Kidney epithelial cell (primary cell): ENCODE measurements at regions not wholly inside any gene's neighbourhood (a gene's known extent, or its start where the extent isn't known, plus 50 kb on each side); places are given as distances from the start of the nearest gene placed in this dataset.

Source experiments
- DNase-seq: peaks from one replicate; pipeline ENCODE4 v3.0.0-alpha.2; 2010; ENCODE audit warnings: low read depth
- H3K27me3 ChIP-seq: 2 replicates; pipeline ENCODE4 v1.6.0; 2011; ENCODE audit warnings: low read length; ENCODE audit not compliant: control insufficient read depth, insufficient read depth
- H3K36me3 ChIP-seq: 2 replicates; pipeline ENCODE4 v1.5.1; 2011; ENCODE audit warnings: low read length; ENCODE audit not compliant: control insufficient read depth, insufficient read depth
- H3K4me3 ChIP-seq: 2 replicates; pipeline ENCODE4 v1.5.1; 2011; ENCODE audit warnings: low read depth, mild to moderate bottlenecking, control low read depth, low read length
- TF ChIP-seq, protein P1 (sequence below): IDR thresholded peaks from 2 replicates; pipeline ENCODE4 v1.5.1; 2011; ENCODE audit warnings: mild to moderate bottlenecking, moderate library complexity, low read length, control low read depth, inconsistent platforms; ENCODE audit not compliant: insufficient read depth, poor library complexity, severe bottlenecking

DNA sequence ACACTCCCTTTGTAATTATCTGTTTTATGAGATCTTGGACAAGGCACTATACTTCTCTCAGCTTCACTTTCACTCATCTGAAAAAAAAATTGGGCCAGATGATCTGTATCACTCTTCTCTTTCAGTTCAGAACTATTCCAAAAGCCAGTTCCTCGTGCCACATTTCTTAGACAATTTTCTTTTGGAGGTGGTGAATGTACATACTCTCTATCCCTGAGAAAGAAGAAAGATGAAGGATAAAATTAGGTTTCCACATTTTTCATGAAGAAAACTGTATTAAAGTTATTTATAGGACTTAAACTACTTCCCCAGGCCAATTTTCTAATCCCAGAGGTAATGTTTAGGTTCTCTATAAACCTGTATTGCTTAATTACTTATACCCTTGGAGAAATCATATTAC is 171.6 kb downstream of the SLC6A15 start:
- H3K27me3 ChIP-seq: no peaks in the 10 kb centered on the region
- DNase-seq: no peak
- TF ChIP-seq, protein P1, sequence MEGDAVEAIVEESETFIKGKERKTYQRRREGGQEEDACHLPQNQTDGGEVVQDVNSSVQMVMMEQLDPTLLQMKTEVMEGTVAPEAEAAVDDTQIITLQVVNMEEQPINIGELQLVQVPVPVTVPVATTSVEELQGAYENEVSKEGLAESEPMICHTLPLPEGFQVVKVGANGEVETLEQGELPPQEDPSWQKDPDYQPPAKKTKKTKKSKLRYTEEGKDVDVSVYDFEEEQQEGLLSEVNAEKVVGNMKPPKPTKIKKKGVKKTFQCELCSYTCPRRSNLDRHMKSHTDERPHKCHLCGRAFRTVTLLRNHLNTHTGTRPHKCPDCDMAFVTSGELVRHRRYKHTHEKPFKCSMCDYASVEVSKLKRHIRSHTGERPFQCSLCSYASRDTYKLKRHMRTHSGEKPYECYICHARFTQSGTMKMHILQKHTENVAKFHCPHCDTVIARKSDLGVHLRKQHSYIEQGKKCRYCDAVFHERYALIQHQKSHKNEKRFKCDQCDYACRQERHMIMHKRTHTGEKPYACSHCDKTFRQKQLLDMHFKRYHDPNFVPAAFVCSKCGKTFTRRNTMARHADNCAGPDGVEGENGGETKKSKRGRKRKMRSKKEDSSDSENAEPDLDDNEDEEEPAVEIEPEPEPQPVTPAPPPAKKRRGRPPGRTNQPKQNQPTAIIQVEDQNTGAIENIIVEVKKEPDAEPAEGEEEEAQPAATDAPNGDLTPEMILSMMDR: no peak
- H3K4me3 ChIP-seq: no peak overlapping the region
- H3K36me3 ChIP-seq: no peaks in the 10 kb centered on the region

DNA sequence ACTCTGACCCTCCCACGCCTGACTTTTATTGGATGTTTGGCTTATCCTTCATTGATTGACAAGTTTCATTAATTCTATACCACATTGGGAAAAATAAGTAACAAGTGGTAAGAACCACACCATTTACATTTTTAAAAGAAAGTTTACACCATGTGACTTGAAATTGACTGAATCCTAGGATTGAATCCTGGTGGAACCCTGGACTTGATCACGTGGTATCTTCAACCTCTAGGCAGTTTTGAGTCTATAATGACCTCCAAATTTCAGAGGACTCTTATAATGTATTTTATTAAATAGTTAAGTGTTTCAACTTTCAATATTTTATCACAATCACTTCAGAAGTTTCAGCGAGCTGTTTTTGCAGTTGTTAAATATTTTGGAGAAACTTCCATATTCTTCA is 172.0 kb downstream of the SLC6A15 start:
- no peak for DNase-seq
- TF ChIP-seq, protein P1: no peak
- no peaks in the 10 kb centered on the region for H3K36me3 ChIP-seq
- no peaks in the 10 kb centered on the region for H3K27me3 ChIP-seq
- no peak overlapping the region for H3K4me3 ChIP-seq

DNA sequence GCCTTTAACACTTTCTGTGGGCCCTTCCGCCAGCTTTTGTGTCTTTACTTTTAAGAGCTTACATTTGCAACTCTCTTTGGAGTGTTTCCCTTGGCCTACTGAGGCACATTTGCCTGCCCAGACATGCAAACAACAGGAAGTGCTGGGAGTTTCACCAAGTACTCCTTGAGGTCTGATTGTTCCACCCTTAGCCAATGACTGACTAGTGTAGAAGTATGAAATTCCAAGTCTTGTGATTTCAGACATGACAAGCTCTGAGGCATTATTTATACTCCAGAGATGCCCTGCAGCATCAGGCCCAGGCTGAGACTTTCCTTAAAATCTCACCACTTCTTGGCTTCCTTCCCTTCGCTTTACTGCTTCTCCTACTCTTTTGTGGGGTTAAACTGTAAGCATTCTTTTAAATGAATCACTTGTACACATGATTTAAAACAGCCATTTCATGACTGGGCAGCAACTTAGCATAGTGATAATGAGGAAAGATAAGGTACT is 174.1 kb downstream of the SLC6A15 start:
- DNase-seq: peak; percentile 5
- TF ChIP-seq, protein P1: no peak
- H3K36me3 ChIP-seq: no peaks in the 10 kb centered on the region
- no peaks in the 10 kb centered on the region for H3K27me3 ChIP-seq
- H3K4me3 ChIP-seq: no peak overlapping the region

DNA sequence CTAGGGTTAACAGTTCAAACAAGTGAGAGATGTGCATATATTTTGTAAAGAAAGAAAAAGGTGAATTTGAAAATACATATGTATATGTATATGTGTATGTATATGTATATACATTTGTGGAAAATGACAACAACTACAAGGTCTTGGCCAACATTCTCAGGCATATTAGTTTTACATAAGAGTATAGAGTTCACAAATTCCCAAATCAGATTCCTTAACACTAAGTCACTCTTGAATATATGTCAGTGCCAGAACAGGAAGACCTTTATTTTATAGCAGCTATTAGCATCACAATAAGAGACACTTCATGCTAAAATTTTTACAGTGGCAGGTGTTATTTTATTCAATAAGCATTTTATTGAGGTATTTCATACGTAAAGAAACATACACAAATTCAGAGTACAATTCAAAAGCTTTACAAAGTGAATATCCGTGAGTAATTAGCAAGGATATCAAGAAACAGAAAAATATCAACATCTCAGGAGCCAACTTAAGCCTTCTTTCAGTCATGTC is 179.7 kb downstream of the SLC6A15 start:
- TF ChIP-seq, protein P1: no peak
- no peak for DNase-seq
- Histone ChIP-seq H3K36me3 (no peaks in the 10 kb centered on the region), H3K27me3 (no peaks in the 10 kb centered on the region), H3K4me3 (no peak overlapping the region)

DNA sequence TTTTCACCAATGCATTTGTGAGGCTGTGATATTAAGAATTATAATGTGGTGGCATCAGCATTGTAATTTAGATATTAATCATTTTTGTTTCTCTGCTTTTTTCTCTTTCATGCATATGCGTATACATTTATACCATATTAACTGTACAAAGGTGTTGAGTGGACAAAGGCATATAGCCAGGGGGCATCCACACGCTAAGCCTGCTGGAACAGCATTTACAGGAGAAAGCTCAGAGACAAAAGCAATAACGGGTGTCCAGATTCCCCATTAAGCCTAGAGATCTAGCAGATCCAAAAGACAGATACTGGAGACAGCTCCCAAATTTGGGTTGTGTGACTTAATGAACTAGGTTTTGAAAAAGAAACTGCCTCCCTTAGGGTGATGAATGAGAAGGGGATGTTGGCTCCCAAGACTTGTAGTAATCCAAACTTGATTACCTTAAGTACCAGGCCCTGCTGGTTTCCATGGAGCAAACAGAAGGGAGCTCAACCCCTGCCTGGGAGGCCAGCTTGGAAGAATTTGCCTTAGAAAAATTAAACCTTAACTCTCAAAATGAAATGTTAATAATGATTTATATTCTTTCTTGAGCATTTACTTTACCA is 181.9 kb downstream of the SLC6A15 start:
- Histone ChIP-seq H3K4me3 (no peak overlapping the region), H3K36me3 (no peaks in the 10 kb centered on the region), H3K27me3 (no peaks in the 10 kb centered on the region)
- TF ChIP-seq, protein P1: no peak
- DNase-seq: no peak

DNA sequence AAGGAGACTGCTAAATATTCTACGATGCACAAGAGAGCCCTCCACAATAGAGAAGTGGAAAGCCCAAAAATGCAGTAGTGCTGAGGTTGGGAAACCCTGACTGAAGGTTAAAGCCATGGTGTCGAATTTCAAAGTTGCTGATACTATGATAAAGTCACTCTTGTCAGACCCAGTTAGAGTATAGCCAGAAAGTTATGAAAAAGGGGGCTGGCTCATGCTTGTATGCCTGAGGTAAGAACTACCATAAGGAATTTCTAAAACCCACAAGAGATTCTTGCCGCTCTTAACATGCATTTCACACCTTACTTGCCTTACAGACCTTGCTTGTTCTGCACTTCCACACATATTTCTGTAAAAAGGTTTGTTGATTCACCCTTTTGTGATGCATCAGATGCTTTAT is 184.6 kb downstream of the SLC6A15 start:
- Histone ChIP-seq H3K27me3 (no peaks in the 10 kb centered on the region), H3K4me3 (no peak overlapping the region), H3K36me3 (no peaks in the 10 kb centered on the region)
- TF ChIP-seq, protein P1: no peak
- DNase-seq: peak; percentile 19
